Loucy (cell line): ENCODE measurements at regions not wholly inside any gene's neighbourhood (a gene's known extent, or its start where the extent isn't known, plus 50 kb on each side); places are given as distances from the start of the nearest gene placed in this dataset.

Experiments
- EZH2phosphoT487 ChIP-seq: fragments of 200-600 bp; IDR thresholded peaks from 2 replicates; pipeline ENCODE4 v1.6.1; 2018; ENCODE audit warnings: antibody characterized with exemption, mild to moderate bottlenecking, moderate library complexity, borderline replicate concordance
- TF ChIP-seq, protein P1 (sequence below): fragments of 200-600 bp; sonication (generic); conservative IDR thresholded peaks from 2 replicates; pipeline ENCODE4 v1.5.1; 2014; ENCODE audit warnings: mild to moderate bottlenecking, antibody characterized with exemption, low read length

DNA sequence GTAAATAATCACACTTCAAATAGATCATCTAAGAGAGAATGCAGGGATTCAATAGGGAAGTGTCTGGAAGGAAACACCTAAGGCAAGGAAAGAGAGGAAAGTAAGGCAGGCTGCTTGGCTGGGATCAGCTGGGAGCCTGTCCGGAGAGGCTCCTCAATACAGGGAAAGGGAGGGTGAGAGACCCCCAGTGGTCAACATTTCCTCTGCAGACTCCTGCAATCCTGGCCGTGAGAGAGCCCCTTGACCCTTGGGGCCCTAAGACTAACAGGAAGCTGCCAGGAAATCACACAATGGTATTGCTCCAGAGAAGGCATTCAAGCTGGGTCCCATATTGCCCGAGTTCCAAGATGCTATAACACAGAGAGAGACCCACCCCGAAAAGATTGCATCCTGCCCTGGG is 549.4 kb downstream of the NYAP2 start:
- TF ChIP-seq, protein P1, sequence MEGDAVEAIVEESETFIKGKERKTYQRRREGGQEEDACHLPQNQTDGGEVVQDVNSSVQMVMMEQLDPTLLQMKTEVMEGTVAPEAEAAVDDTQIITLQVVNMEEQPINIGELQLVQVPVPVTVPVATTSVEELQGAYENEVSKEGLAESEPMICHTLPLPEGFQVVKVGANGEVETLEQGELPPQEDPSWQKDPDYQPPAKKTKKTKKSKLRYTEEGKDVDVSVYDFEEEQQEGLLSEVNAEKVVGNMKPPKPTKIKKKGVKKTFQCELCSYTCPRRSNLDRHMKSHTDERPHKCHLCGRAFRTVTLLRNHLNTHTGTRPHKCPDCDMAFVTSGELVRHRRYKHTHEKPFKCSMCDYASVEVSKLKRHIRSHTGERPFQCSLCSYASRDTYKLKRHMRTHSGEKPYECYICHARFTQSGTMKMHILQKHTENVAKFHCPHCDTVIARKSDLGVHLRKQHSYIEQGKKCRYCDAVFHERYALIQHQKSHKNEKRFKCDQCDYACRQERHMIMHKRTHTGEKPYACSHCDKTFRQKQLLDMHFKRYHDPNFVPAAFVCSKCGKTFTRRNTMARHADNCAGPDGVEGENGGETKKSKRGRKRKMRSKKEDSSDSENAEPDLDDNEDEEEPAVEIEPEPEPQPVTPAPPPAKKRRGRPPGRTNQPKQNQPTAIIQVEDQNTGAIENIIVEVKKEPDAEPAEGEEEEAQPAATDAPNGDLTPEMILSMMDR = no peak
- TF ChIP-seq EZH2phosphoT487 = no peak
